Activated T-helper 1 cell treated with anti-CD3 and anti-CD28 coated beads, Interleukin-12 subunit alpha, Interleukin-12 subunit beta, Interleukin-2, Interleukin-4 antibody, amounts not matched to agents 30 ng/mL and 10 ng/mL and 1 ng/mL, durations not matched to agents 14 hours and 24 hours and 36 hours (primary cell): ENCODE measurements at regions not wholly inside any gene's neighbourhood (a gene's known extent, or its start where the extent isn't known, plus 50 kb on each side); places are given as distances from the start of the nearest gene placed in this dataset.
"Not testable (repeated sequence)": the region's sequence is repeated elsewhere in the genome, so short reads cannot be mapped to it uniquely, and the experiment has no call there.

Experiments used
- DNase-seq: peaks from one replicate; pipeline ENCODE4 v3.0.0; 2021; ENCODE audit warnings: low spot score
- H3K27ac Mint-ChIP-seq: one replicate; pipeline ENCODE4 v1.8.0; 2021; ENCODE audit warnings: mild to moderate bottlenecking, mixed read lengths
- H3K27me3 Mint-ChIP-seq: one replicate; pipeline ENCODE4 v1.8.0; 2022; ENCODE audit warnings: mild to moderate bottlenecking, moderate library complexity, mixed read lengths; ENCODE audit not compliant: insufficient read depth
- H3K36me3 Mint-ChIP-seq: one replicate; pipeline ENCODE4 v1.8.0; 2021; ENCODE audit warnings: low read depth, mixed read lengths
- H3K4me1 Mint-ChIP-seq: one replicate; pipeline ENCODE4 v1.8.0; 2021; ENCODE audit warnings: low read depth, mixed read lengths
- H3K4me3 Mint-ChIP-seq: one replicate; pipeline ENCODE4 v1.8.0; 2021; ENCODE audit warnings: mild to moderate bottlenecking, moderate library complexity, mixed read lengths
- H3K9me3 Mint-ChIP-seq: one replicate; pipeline ENCODE4 v1.8.0; 2021; ENCODE audit warnings: mixed read lengths
- intact Hi-C: fragments of 100-400 bp; cut with micrococcal nuclease; formaldehyde crosslinking; loops from one replicate; pipeline ENCODE4 v1.15.1; 2024

DNA sequence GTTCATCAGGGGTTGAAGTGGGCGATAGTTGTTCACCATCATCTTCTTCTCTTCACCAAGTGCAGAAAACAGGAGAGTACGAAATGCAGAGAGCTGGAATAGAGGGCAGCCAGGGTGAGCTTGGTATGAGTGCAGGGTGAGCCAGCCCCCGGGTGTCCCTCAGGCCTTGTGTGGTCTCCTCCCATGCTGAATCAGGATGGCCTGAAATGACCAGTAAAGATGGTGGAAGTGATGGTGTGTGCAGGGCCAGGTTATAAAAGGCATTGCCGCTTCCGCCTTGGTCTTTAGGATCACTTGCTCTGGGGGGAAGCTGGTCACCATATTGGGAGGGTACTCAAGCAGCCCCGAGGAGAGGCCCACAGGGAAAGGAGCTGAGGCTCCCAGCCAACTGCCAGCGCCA is 66.4 kb upstream of the METTL9 start:
- H3K4me1 Mint-ChIP-seq, intact Hi-C loops, H3K36me3 Mint-ChIP-seq, DNase-seq, H3K4me3 Mint-ChIP-seq, H3K27me3 Mint-ChIP-seq, H3K27ac Mint-ChIP-seq, H3K9me3 Mint-ChIP-seq: not testable (repeated sequence)

DNA sequence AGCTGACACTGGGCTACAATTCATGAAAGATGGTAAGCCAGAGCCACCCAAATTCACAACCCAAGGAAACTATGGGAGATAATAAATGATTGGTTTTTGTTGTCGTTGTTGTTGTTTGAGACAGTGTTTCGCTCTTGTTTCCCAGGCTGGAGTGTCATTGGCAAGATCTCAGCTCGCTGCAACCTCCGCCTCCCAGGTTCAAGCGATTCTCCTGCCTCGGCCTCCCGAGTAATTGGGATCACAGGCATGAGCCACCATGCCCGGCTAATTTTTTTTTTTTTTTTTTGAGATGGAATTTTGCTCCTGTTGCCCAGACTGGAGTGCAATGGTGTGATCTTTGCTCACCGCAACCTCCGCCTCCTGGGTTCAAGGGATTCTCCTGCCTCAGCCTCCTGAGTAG is 65.9 kb upstream of the METTL9 start:
- intact Hi-C loops, H3K27ac Mint-ChIP-seq, H3K9me3 Mint-ChIP-seq, H3K27me3 Mint-ChIP-seq, DNase-seq, H3K36me3 Mint-ChIP-seq, H3K4me3 Mint-ChIP-seq, H3K4me1 Mint-ChIP-seq: not testable (repeated sequence)

DNA sequence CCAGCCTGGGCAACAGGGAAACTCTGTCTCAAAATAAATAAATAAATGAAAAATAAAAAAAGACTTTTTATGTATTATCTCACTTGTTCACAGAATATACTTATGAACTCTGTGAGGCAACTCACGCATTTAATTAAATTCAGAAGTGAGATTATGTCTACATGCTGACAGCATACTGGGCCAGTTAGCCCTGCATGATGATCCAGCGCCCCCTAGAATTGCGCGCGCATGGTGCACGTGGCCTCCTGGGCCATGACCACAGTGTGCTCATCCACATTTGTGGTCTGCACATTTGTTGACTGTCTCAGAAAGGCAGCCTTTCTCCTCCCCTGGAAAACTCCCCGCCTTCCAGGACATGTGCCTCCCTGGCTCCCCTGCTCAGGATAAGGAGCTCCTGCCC is 64.8 kb upstream of the METTL9 start:
- intact Hi-C loops, DNase-seq, H3K9me3 Mint-ChIP-seq, H3K27me3 Mint-ChIP-seq, H3K4me3 Mint-ChIP-seq, H3K36me3 Mint-ChIP-seq, H3K4me1 Mint-ChIP-seq, H3K27ac Mint-ChIP-seq: not testable (repeated sequence)

DNA sequence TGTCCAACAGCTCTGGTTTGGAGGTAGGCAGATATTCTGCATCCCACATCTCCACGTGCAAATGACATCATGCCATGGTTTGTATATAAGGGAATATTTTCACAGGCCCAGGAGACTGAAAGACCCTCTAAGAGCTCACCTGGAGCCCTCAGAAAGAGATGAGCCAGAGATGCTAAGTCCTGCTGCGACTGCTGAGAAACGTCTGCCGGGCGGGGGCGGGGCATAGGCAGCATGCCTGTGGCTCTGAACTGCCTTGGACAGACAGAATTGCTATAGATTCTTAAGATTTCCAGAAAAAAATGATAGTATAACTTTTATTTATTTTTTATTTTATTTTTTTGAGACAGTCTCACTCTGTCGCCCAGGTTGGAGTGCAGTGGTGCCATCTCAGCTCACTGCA is 64.2 kb upstream of the METTL9 start:
- H3K27ac Mint-ChIP-seq, intact Hi-C loops, H3K4me3 Mint-ChIP-seq, H3K36me3 Mint-ChIP-seq, H3K9me3 Mint-ChIP-seq, H3K27me3 Mint-ChIP-seq, DNase-seq: not testable (repeated sequence)
- peaks cover 11% of the 10 kb centered on the region for H3K4me1 Mint-ChIP-seq

DNA sequence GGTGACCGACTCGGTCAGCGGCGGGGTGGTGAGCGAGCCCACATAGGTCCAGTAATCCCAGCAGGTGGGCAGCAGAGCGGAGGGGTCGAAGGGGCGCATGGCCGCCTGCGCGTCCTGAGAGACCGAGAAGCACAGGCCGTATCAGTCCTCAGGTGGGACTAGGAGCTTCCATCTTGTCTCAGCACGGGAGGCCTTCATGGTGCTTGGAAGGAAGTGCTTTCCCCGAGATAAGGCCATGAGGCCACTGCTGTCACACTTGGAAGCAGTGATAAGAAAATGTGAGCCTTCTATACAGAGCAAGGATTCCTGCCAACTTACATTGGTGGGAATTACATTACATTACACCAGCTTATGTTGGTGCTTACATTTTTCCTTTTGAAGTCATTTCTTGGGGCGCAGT is 62.6 kb upstream of the METTL9 start:
- H3K4me3 Mint-ChIP-seq, H3K9me3 Mint-ChIP-seq, H3K27ac Mint-ChIP-seq, H3K36me3 Mint-ChIP-seq, H3K27me3 Mint-ChIP-seq, DNase-seq, intact Hi-C loops: not testable (repeated sequence)
- peaks cover 24% of the 10 kb centered on the region for H3K4me1 Mint-ChIP-seq

DNA sequence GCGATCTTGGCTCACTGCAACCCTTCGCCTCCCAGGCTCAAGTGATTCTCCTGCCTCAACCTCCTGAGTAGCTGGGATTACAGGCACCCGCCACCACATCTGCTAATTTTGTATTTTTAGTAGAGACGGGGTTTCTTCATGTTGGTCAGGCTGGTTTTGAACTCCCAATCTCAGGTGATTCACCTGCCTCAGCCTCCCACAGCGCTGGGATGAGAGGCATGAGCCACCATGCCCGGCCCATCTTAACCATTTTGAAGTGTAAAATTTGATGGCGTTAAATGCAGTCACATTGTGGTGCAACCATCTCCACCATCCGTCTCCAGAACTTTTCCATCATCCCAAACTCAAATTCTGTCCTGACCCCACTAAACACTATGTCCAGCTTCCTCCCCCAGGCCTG is 61.8 kb upstream of the METTL9 start:
- DNase-seq, H3K27me3 Mint-ChIP-seq, intact Hi-C loops, H3K9me3 Mint-ChIP-seq, H3K27ac Mint-ChIP-seq, H3K4me3 Mint-ChIP-seq, H3K36me3 Mint-ChIP-seq: not testable (repeated sequence)
- H3K4me1 Mint-ChIP-seq: peaks cover 24% of the 10 kb centered on the region

DNA sequence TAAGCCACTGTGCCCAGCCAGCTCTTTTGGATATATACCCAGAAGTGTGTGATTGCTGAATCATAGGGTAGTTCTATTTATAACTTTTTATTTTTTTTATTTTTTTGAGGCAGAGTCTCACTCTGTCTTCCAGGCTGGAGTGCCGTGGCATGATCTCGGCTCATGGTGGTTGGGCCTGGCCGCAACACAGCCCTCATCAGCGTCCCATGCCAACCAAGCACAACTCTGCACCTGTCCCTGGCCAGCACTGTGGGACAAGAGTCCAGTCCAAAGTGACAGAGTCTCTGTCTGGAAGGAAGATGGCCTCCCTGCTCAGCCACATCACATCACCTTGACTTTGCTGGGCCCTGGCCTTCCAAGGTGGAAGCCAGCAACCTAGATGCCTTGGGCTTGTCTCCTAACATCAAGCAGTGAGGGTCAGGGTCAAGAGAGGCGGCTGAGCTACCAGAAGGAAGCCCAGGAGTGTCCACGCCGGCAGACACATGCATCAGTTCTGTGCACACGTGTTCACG is 60.2 kb upstream of the METTL9 start:
- H3K36me3 Mint-ChIP-seq, DNase-seq, H3K9me3 Mint-ChIP-seq, intact Hi-C loops, H3K4me3 Mint-ChIP-seq, H3K27me3 Mint-ChIP-seq, H3K27ac Mint-ChIP-seq: not testable (repeated sequence)
- peaks cover 29% of the 10 kb centered on the region for H3K4me1 Mint-ChIP-seq

DNA sequence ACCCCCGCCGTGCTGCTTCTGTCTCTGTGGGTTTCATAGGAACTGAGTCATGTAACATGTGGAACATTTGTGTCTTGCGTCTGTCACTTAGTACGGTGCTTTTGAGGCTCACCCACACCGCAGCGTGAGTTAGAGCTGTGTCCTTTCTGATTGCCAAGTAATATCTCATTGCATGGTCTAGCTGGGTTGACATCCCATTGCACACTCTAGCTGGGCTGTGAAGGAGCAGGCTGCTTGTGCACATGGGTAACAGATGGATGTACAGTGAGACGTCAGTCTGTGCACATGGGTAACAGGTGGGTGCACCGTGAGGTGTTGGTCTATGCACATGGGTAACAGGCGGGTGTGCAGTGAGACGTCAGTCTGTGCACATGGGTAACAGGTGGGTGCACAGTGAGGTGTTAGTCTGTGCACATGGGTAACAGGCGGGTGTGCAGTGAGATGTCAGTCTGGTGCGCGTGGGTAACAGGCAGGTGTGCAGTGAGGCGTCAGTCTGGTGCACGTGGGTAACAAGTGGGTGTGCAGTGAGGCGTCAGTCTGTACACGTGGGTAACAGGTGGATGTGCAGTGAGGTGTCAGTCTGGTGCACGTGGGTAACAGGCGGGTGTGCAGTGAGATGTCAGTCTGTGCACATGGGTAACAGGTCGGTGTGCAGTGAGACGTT is 58.5 kb upstream of the METTL9 start:
- not testable (repeated sequence) for H3K27me3 Mint-ChIP-seq, H3K9me3 Mint-ChIP-seq, H3K36me3 Mint-ChIP-seq
- intact Hi-C loops: loop anchor here (1.0 to 2.0 kb wide), 2 partner anchors 14 to 22 kb away; no protein-coding TSS in a partner anchor
- peak overlapping the region; percentile 60 for H3K4me3 Mint-ChIP-seq
- H3K4me1 Mint-ChIP-seq: peaks cover 29% of the 10 kb centered on the region
- peak overlapping the region; percentile 86 for H3K27ac Mint-ChIP-seq
- DNase-seq: peak; percentile 79

DNA sequence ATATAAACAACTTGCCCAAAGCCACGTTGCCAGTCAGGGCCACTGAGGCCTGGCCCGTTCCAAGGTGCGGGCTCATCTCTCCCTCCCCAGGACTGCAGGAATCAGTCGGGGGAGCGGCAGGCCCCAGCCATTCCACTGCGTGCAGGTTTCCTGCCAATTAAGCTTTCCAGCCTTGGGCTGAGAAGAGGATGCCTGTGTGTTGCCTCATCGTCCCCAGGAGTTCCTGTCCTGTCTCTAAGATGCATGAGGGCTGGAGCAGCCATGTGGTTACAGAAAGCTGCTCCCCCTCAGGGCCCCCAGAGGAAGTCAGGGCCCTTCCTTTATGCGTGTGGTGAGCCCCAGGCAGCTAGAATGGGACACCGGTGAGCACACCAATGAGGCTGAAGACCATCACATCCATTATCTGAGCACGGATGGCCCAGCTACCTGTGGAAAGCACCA is 57.7 kb upstream of the METTL9 start:
- H3K27me3 Mint-ChIP-seq, H3K36me3 Mint-ChIP-seq, H3K4me3 Mint-ChIP-seq, H3K9me3 Mint-ChIP-seq, DNase-seq: not testable (repeated sequence)
- H3K27ac Mint-ChIP-seq: peak overlapping the region; percentile 86
- peaks cover 29% of the 10 kb centered on the region for H3K4me1 Mint-ChIP-seq
- intact Hi-C loops: loop anchor here (1.0 to 2.0 kb wide), 2 partner anchors 13 to 22 kb away; no protein-coding TSS in a partner anchor

DNA sequence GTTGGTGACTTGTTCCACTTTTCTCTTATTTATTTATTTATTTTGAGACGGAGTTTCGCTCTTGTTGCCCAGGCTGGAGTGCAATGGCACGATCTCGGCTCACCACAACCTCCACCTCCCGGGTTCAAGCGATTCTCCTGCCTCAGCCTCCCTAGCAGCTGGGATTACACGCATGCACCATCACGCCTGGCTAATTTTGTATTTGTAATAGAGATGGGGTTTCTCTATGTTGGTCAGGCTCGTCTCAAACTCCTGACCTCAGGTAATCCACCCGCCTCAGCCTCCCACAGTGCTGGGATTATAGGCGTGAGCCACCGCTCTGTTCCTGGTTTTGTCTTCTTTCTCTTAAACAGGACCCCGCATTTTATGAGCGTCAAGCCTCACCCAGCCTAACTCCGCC is 57.3 kb upstream of the METTL9 start:
- DNase-seq, H3K9me3 Mint-ChIP-seq, H3K4me3 Mint-ChIP-seq, H3K27me3 Mint-ChIP-seq, H3K36me3 Mint-ChIP-seq, intact Hi-C loops: not testable (repeated sequence)
- Mint-ChIP-seq H3K27ac (peak overlapping the region; percentile 67), H3K4me1 (peaks cover 29% of the 10 kb centered on the region)

DNA sequence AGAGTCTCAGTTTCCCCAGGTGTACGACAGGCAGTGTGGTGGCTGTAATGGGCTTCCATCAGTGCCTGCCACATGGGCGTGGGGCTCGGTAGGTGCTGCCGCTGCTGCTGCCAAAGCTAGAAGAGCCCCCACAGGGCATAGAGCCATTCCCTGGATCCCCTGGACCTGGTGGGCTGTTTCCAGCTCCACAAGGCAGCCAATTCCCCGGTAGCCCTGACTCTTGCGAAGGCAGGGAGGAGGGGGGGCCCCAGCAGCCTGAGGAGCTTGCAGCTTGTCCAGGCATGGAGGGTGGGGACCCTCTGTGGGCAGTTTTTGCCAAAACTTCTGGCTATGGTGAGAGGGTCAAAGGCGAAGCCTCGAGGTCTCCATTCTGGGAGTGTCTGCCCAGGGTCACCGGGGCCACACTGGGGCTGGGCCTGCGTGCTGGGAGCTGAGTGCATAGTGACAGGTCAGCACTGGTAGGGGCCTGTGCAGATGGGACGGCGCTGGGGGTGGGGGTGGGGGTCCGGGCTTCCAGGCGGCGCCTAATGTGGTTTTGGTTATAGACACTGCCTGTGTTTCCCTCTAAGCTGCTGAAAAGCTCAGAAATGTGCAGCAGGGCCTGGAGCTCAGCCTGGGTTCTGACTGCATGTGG is 56.8 kb upstream of the METTL9 start:
- H3K27ac Mint-ChIP-seq: peak overlapping the region; percentile 67
- H3K36me3 Mint-ChIP-seq, H3K27me3 Mint-ChIP-seq, DNase-seq, H3K4me3 Mint-ChIP-seq, intact Hi-C loops, H3K9me3 Mint-ChIP-seq: not testable (repeated sequence)
- peaks cover 29% of the 10 kb centered on the region for H3K4me1 Mint-ChIP-seq

DNA sequence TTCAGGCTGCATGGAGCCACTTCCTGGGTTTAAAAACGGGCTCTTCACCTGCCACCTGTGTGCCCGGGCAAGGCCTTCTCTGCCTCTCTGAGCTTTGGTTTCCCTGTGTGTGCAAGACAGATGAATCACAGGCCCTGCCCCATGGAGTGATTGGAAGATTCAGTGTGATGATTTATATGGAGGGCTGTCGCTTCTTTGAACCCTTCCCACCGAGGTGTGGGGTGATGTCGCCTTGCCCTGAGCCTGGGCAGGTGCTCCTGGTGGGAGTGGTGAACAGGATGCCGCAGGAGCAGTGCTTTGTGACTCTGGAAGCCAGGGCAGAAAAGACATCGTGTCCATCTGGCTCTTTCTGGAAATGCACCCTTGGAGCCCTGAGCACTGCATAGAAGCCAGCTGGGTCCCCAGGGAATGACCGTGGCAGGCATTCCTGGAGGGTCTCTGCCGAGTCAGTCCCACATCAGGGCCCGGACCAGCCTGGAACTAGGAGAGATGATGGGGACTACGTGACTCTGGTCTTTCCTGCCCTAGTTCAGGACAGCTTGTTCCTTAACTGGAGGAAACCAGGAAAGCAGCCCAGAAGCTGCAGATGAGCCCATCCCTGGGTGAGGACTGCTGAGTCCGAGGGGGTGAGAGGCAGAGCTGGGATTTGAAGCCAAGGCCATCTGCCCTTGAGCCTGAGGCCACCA is 56.1 kb upstream of the METTL9 start:
- H3K27ac Mint-ChIP-seq, DNase-seq, H3K4me3 Mint-ChIP-seq, H3K9me3 Mint-ChIP-seq, H3K27me3 Mint-ChIP-seq, intact Hi-C loops, H3K36me3 Mint-ChIP-seq: not testable (repeated sequence)
- H3K4me1 Mint-ChIP-seq: peaks cover 29% of the 10 kb centered on the region

DNA sequence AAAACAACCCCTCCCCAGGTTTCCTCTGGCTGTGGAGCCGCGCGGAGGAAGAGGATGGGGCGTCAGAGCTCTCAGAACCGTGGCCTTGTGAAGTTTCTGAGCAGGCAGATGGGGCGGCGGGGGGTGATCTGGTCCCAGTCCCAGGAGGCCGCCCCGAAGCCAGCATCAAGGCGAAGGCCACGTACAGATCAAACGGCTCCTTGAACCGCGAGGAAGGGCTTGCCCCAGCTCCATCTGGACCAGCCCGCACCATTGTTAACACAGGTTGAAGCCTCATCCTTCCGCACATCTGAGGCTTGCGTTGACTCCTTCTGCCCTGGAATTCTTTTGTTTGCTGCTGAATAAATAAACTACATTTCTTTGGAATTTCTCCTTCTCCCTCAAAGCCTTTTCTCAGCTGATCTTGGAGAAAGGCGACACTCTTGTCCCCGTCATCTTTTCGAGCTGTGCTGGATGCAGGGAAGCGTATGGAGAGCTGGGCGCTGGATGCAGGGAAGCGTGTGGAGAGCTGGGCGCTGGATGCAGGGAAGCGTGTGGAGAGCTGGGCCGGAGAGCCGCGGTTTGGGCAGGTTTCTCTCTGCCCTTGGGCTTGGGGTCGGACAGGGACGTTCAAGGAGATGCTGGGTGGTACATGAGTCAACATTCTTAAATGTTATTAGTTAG is 53.6 kb upstream of the METTL9 start:
- DNase-seq: not testable (repeated sequence)

More for the DNA sequence above, 53.6 kb upstream of the METTL9 start:
- H3K27me3 Mint-ChIP-seq, H3K9me3 Mint-ChIP-seq, H3K27ac Mint-ChIP-seq, H3K4me3 Mint-ChIP-seq, intact Hi-C loops, H3K36me3 Mint-ChIP-seq: not testable (repeated sequence)
- H3K4me1 Mint-ChIP-seq: peaks cover 15% of the 10 kb centered on the region
